Epithelial cell of proximal tubule (primary cell): ENCODE measurements at regions not wholly inside any gene's neighbourhood (a gene's known extent, or its start where the extent isn't known, plus 50 kb on each side); places are given as distances from the start of the nearest gene placed in this dataset.

Source experiments
- DNase-seq: peaks from one replicate; pipeline ENCODE4 v3.0.0-alpha.2; 2011; ENCODE audit warnings: low read depth
- H3K4me3 ChIP-seq: 2 replicates; pipeline ENCODE4 v1.5.1; 2011; ENCODE audit warnings: low read depth, mild to moderate bottlenecking, low read length
- TF ChIP-seq, protein P1 (sequence below): conservative IDR thresholded peaks from 2 replicates; pipeline ENCODE4 v1.5.1; 2012; ENCODE audit warnings: low read depth, mild to moderate bottlenecking, low read length

DNA sequence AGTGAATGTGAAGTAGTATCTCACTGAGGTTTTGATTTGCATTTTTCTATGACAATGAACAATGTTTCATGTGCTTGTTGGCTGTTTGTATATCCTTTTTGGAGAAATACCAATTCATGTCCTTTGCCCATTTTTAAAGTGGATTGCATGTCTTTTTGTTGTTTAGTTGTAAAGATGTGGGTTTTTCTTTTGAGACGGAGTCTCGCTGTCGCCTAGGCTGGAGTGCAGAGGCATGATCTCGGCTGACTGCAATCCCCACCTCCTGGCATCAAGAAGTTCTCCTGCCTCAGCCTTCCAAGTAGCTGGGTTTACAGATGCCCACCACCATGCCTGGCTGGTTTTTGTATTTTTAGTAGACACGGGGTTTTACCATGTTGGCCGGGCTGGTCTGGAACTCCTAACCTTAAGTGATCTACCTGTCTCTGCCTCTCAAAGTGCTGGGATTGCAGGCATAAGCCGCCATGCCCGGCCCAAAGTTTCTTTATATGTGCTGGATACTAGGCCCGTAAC is 236.7 kb downstream of the MYCN start:
- no peak overlapping the region for H3K4me3 ChIP-seq
- TF ChIP-seq, protein P1, sequence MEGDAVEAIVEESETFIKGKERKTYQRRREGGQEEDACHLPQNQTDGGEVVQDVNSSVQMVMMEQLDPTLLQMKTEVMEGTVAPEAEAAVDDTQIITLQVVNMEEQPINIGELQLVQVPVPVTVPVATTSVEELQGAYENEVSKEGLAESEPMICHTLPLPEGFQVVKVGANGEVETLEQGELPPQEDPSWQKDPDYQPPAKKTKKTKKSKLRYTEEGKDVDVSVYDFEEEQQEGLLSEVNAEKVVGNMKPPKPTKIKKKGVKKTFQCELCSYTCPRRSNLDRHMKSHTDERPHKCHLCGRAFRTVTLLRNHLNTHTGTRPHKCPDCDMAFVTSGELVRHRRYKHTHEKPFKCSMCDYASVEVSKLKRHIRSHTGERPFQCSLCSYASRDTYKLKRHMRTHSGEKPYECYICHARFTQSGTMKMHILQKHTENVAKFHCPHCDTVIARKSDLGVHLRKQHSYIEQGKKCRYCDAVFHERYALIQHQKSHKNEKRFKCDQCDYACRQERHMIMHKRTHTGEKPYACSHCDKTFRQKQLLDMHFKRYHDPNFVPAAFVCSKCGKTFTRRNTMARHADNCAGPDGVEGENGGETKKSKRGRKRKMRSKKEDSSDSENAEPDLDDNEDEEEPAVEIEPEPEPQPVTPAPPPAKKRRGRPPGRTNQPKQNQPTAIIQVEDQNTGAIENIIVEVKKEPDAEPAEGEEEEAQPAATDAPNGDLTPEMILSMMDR, result no peak
- no peak for DNase-seq

DNA sequence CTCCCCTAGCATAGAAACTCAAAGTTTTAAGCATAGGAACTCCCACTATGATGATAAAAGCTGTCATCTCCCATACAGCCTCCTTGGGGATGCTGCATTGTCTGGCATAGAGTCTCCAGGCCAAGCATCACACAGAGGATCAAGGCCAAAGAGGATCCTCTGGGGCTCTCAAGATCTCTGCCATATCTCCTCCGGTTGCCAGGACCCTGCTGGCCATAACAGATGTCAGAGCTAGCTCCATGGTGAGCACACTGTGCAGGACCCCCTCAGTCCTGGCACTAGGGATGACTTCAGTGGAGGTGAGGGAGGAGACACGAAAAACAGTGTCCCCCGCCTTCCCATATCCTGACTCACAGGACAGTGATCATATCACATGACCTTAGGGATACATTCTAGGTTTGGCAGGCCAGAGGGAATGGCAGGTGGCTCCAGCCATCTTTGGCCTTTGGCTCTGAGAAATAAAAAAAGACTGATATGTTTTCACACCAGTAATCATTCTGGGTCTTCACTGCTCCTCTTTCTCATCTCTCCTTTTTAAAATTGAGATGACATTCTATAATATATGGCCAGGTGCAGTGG is 235.0 kb downstream of the MYCN start:
- TF ChIP-seq, protein P1, result no peak
- no peak overlapping the region for H3K4me3 ChIP-seq
- no peak for DNase-seq

DNA sequence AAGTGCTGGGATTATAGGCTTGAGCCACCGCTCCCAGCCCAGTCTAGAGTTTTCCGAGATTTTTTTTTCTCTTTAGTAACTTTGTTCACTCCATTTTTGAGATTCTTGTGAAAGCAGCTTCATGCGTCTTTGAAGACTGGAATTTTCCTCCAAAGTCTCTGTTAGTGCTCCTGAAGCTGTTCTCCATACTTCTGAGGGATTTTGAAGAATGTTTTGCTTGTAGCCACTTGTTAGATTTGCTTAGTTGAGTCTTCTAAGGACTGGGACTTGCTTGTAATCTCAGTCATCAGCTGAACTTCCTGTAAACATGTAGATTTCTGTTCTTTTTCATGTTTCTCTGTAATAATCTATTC is 234.3 kb downstream of the MYCN start:
- TF ChIP-seq, protein P1, result no peak
- DNase-seq, result no peak
- no peak overlapping the region for H3K4me3 ChIP-seq

DNA sequence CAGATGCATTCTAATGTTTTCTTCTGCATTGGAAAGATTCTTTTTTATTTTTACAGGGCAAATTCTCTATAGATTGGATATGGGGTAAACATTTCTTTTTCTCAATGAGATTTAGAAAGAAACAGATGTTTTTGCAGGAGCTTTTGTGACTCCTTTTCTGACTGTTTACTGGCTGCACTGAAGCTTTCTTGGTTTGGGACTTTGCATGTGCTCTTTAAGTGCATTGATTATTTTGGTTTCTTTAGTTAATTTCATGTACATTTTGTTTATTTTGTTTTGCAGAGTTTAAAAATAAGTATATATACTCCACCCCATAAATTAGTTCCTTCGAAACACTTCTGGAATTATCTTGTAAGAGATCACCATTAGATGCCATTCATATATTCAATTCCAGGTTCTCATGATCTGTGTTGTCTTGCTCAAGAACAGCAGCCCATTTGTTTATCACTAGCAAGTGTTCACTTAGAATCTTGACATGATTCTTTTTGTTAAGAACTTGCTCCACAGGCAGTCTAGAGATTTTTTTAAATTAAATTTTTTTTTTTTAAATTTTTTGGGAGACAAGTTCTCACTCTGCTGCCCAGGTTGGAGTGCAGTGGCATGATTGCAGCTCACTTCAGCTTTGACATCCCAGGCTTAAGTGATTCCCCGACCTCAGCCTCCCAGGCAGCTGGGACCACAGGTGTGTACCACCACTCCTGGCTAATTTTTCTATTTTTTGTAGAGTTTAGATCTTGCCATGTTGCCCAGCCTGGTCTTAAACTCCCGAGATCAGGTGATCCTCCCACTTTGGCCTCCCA is 233.7 kb downstream of the MYCN start:
- TF ChIP-seq, protein P1, result no peak
- H3K4me3 ChIP-seq, result no peak overlapping the region
- no peak for DNase-seq

DNA sequence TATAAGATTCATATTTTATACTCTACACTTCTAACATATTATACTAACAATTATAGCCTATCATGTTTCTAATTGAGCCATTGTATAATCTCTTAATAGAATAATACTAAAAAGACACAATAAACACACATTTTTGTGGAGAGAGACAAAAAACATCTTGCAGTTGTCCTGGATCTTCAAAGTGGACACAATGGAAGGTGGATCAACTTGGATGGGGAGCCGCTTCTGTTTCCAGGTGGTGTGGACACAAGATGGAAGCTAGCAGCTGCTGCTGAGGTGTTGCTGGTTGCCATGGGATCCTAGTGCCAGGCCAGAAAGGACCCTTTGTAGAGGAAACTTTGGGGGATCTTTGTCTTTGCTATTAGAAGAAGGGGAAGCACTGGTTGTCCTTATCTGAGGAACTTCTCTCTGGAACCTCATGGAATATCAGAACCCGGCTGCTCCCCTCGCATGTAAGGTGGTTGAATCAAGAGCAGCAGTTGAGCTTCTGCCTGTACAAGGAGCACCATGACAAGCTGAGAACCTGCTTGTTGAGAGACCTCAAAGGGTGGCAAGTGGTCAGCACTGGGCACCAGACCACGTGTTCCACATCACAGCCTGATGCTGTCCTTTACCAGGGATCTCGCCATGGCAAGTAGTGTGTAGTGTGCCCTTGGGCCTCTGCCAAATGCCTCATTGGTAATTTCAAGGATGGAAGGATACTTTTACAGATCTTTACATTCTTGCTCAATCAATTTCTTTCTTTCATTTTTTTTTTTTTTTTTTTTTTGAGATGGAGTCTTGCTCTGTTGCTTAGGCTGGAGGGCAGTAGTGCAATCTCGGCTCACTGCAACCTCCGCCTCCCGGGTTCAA is 232.2 kb downstream of the MYCN start:
- no peak overlapping the region for H3K4me3 ChIP-seq
- DNase-seq, result no peak
- TF ChIP-seq, protein P1, result no peak

DNA sequence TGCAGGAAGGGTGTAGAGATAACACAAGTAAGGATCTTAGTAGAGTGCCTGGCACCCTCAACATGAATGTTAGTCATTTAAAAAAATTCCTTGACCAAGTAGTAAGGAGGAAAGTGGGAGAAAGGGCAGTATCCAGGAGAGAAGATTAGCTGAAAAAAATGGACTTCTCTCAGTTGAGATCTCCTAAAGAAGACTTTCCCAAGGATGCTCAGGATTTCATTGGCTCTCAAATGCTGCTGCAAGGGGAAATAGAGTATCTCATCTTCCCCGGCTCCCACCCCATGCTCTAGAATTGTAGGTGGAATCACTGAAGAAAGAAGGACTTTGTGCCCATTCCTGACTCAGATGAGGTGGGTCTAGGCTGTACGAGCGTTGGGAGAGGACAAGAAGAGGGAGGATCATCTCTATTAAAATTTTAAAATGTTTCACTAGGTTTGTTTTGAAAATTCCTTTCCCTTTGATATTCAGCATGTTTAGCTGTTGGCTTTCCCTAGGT is 231.1 kb downstream of the MYCN start:
- H3K4me3 ChIP-seq, result no peak overlapping the region
- no peak for DNase-seq
- TF ChIP-seq, protein P1, result no peak
